GM12878 (cell line): ENCODE measurements at regions not wholly inside any gene's neighbourhood (a gene's known extent, or its start where the extent isn't known, plus 50 kb on each side); places are given as distances from the start of the nearest gene placed in this dataset.

ENCODE experiments used
- ATAC-seq: fragments of 200-7000 bp; cut with Tn5 transposase; 3 replicates; pipeline ENCODE4 v1.9.1; 2020; ENCODE audit warnings: mild to moderate bottlenecking, moderate library complexity
- BruUV-seq: library from RNA; stranded (reverse); fragments of 400-500 nt; replicated peaks from 2 replicates; lab custom pipeline; 2021; lab: Mats Ljungman, UMichigan
- CTCF ChIA-PET: fragments of 300-600 bp; sonication (Branson Sonifier 250); formaldehyde crosslinking; extraction: SDS; loops from one replicate; lab custom pipeline; 2021; ENCODE audit warnings: inconsistent platforms; lab: Yijun Ruan, JAX
- POLR2A ChIA-PET: fragments of 350-600 bp; formaldehyde crosslinking; extraction: SDS; loops from one replicate; lab custom pipeline; 2021; ENCODE audit warnings: inconsistent platforms; lab: Charles Lee
- RAD21 ChIA-PET: fragments of 300-600 bp; sonication (Branson Sonifier 250); formaldehyde crosslinking; loops from one replicate; lab custom pipeline; 2023; ENCODE audit warnings: antibody characterized with exemption; ENCODE audit not compliant: unreplicated experiment; lab: Charles Lee
- SMC1A ChIA-PET: fragments of 300-600 bp; sonication (Branson Sonifier 250); formaldehyde crosslinking; loops from one replicate; lab custom pipeline; 2023; ENCODE audit not compliant: unreplicated experiment, uncharacterized antibody; lab: Charles Lee
- DNase-seq: peaks from one replicate; pipeline ENCODE4 v3.0.0-alpha.2; 2011; ENCODE audit warnings: low read depth, low spot score
- FAIRE-seq: peaks from 3 replicates; lab custom pipeline; 2011; peaks lifted over from hg19 to GRCh38; lab: Jason Lieb, UNC
- H2AFZ ChIP-seq: 2 replicates; pipeline ENCODE4 v1.6.0; 2011; ENCODE audit warnings: low read depth, low read length, control low read depth; ENCODE audit not compliant: control insufficient read depth
- H3K27ac ChIP-seq: 2 replicates; pipeline ENCODE4 v1.5.1; 2011; ENCODE audit warnings: control low read depth; ENCODE audit not compliant: control insufficient read depth, insufficient read depth
- H3K27me3 ChIP-seq, 2 experiments: replicated peaks in 1 of 2; 2 replicates each; pipeline versions ENCODE4 v1.6.0 to v1.6.1; 2011; ENCODE audit warnings: low read length in 1 of 2; ENCODE audit not compliant: control insufficient read depth in 2 of 2, insufficient read depth in 2 of 2
- H3K36me3 ChIP-seq, 2 experiments: 2 replicates each; pipeline ENCODE4 v1.5.1; 2011; ENCODE audit warnings: low read length in 1 of 2; ENCODE audit not compliant: control insufficient read depth in 2 of 2, insufficient read depth in 2 of 2
- H3K4me1 ChIP-seq: 2 replicates; pipeline ENCODE4 v1.6.1; 2011; ENCODE audit warnings: mild to moderate bottlenecking, low read length, moderate library complexity, mixed read lengths; ENCODE audit not compliant: control insufficient read depth, insufficient read depth
- H3K4me2 ChIP-seq: 2 replicates; pipeline ENCODE4 v1.6.0; 2011; ENCODE audit warnings: control low read depth; ENCODE audit not compliant: control insufficient read depth, insufficient read depth
- H3K4me3 ChIP-seq: fragments of 200-600 bp; sonication (generic); 2 replicates; pipeline ENCODE4 v1.5.1; 2016
- H3K79me2 ChIP-seq: 2 replicates; pipeline ENCODE4 v1.6.0; 2011; ENCODE audit warnings: low read length; ENCODE audit not compliant: control insufficient read depth, insufficient read depth
- H3K9ac ChIP-seq: 2 replicates; pipeline ENCODE4 v1.8.0; 2011; ENCODE audit warnings: low read length, control low read depth, mixed read lengths; ENCODE audit not compliant: control insufficient read depth, insufficient read depth
- H3K9me3 ChIP-seq: replicated peaks from 3 replicates; pipeline ENCODE4 v1.5.1; 2011; ENCODE audit warnings: mild to moderate bottlenecking, low read length; ENCODE audit not compliant: control insufficient read depth, insufficient read depth
- H4K20me1 ChIP-seq: 2 replicates; pipeline ENCODE4 v1.6.0; 2011; ENCODE audit not compliant: control insufficient read depth, insufficient read depth
- CHD1 ChIP-seq: IDR thresholded peaks from 2 replicates; pipeline ENCODE4 v1.6.1; 2012; ENCODE audit warnings: low read depth, low read length, improper control_type of control experiment
- MYB ChIP-seq: fragments of 150-350 bp; IDR thresholded peaks from 2 replicates; pipeline ENCODE4 v1.6.1; 2014; ENCODE audit warnings: mild to moderate bottlenecking, low read depth, low read length, borderline replicate concordance
- NBN ChIP-seq: fragments of 450-650 bp; IDR thresholded peaks from 2 replicates; pipeline ENCODE4 v1.6.1; 2016
- NFXL1 ChIP-seq: fragments of 450-650 bp; IDR thresholded peaks from 2 replicates; pipeline ENCODE4 v1.6.1; 2017; ENCODE audit warnings: antibody characterized with exemption, mild to moderate bottlenecking, borderline replicate concordance
- NR2F1 ChIP-seq: fragments of 450-650 bp; conservative IDR thresholded peaks from 2 replicates; pipeline ENCODE4 v1.6.1; 2017; ENCODE audit warnings: mild to moderate bottlenecking
- PKNOX1 ChIP-seq: fragments of 450-650 bp; IDR thresholded peaks from 2 replicates; pipeline ENCODE4 v1.6.1; 2016; ENCODE audit warnings: mild to moderate bottlenecking
- RELB ChIP-seq: fragments of 450-650 bp; IDR thresholded peaks from 2 replicates; pipeline ENCODE4 v1.6.1; 2017; ENCODE audit warnings: low read depth, mild to moderate bottlenecking, moderate library complexity
- STAT1 ChIP-seq: fragments of 450-650 bp; conservative IDR thresholded peaks from 2 replicates; pipeline ENCODE4 v1.6.1; 2014; ENCODE audit warnings: antibody characterized with exemption, mild to moderate bottlenecking
- TBL1XR1 ChIP-seq: IDR thresholded peaks from 2 replicates; pipeline ENCODE4 v1.6.1; 2012; ENCODE audit warnings: low read depth, low read length, improper control_type of control experiment
- WRNIP1 ChIP-seq: IDR thresholded peaks from 2 replicates; pipeline ENCODE4 v1.6.1; 2011; ENCODE audit warnings: low read depth, low read length, improper control_type of control experiment, borderline replicate concordance
- WGBS: methylation state at CpG from one replicate; pipeline ENCODE4 v1.1.6; 2016; ENCODE audit warnings: low lambda C conversion rate; ENCODE audit not compliant: insufficient replicate concordance, insufficient coverage; ENCODE audit errors: missing lambda C conversion rate; 5-methylcytosine and 5-hydroxymethylcytosine counted together
- in situ Hi-C: fragments of 300-500 bp; cut with MboI; formaldehyde crosslinking; loops from 9 replicates; pipeline ENCODE4 v1.14.3; 2018; ENCODE audit warnings: mixed read lengths
- intact Hi-C: fragments of 100-400 bp; cut with micrococcal nuclease; formaldehyde crosslinking; loops from one replicate; pipeline ENCODE4 v1.14.2; 2022; ENCODE audit not compliant: unreplicated experiment
- TF ChIP-seq, protein P1 (sequence below): fragments of 450-650 bp; IDR thresholded peaks from 2 replicates; pipeline ENCODE4 v1.6.1; 2016; ENCODE audit warnings: mild to moderate bottlenecking, moderate library complexity, borderline replicate concordance
- TF ChIP-seq, protein P2 (sequence below): IDR thresholded peaks from 2 replicates; pipeline ENCODE4 v1.6.1; 2012; ENCODE audit warnings: low read depth, low read length, improper control_type of control experiment
- TF ChIP-seq, protein P3 (sequence below): IDR thresholded peaks from 2 replicates; pipeline ENCODE4 v1.6.1; 2012; ENCODE audit warnings: low read length, inconsistent platforms

- BruUV-seq = no TSS peak
Measured at GRCh38 chr10:61052469-61053205, 108.7 kb upstream of the RHOBTB1 start.

More at GRCh38 chr10:61052469-61053205, 108.7 kb upstream of the RHOBTB1 start:
- H3K36me3 ChIP-seq = no peaks in the 10 kb centered on the region
- no peak overlapping the region for H2AFZ ChIP-seq
- ChIA-PET RAD21 (no interaction called here), POLR2A (interaction anchor here (0.6 kb wide), 1 partner anchor 163 kb away, joined by 3 read pairs; no protein-coding TSS in a partner anchor), CTCF (interaction anchor here (0.8 kb wide), 1 partner anchor 10 kb away, joined by 3 read pairs; no protein-coding TSS in a partner anchor)
- H3K4me3 ChIP-seq = no peak overlapping the region
- no peaks in the 10 kb centered on the region for H3K9me3 ChIP-seq
- no peak overlapping the region for H3K4me2 ChIP-seq
- WGBS = 45% methylated on average over 2 of the region's 2 CpGs
- ATAC-seq = no peak
- in situ Hi-C loops = no loop called here
- no peaks in the 10 kb centered on the region for H3K4me1 ChIP-seq
- no peak overlapping the region for H3K9ac ChIP-seq
- no peaks in the 10 kb centered on the region for H4K20me1 ChIP-seq
- no peaks in the 10 kb centered on the region; a peak in 1 of 4 replicates for H3K27me3 ChIP-seq
- FAIRE-seq = no peak
- no peaks in the 10 kb centered on the region for H3K79me2 ChIP-seq
- no peak overlapping the region for H3K27ac ChIP-seq
- TF ChIP-seq MYB (no peak), NR2F1 (no peak), RELB (no peak), STAT1 (no peak), CHD1 (no peak), NFXL1 (no peak), TBL1XR1 (no peak), WRNIP1 (no peak), NBN (no peak), PKNOX1 (no peak)
- TF ChIP-seq, protein P1, sequence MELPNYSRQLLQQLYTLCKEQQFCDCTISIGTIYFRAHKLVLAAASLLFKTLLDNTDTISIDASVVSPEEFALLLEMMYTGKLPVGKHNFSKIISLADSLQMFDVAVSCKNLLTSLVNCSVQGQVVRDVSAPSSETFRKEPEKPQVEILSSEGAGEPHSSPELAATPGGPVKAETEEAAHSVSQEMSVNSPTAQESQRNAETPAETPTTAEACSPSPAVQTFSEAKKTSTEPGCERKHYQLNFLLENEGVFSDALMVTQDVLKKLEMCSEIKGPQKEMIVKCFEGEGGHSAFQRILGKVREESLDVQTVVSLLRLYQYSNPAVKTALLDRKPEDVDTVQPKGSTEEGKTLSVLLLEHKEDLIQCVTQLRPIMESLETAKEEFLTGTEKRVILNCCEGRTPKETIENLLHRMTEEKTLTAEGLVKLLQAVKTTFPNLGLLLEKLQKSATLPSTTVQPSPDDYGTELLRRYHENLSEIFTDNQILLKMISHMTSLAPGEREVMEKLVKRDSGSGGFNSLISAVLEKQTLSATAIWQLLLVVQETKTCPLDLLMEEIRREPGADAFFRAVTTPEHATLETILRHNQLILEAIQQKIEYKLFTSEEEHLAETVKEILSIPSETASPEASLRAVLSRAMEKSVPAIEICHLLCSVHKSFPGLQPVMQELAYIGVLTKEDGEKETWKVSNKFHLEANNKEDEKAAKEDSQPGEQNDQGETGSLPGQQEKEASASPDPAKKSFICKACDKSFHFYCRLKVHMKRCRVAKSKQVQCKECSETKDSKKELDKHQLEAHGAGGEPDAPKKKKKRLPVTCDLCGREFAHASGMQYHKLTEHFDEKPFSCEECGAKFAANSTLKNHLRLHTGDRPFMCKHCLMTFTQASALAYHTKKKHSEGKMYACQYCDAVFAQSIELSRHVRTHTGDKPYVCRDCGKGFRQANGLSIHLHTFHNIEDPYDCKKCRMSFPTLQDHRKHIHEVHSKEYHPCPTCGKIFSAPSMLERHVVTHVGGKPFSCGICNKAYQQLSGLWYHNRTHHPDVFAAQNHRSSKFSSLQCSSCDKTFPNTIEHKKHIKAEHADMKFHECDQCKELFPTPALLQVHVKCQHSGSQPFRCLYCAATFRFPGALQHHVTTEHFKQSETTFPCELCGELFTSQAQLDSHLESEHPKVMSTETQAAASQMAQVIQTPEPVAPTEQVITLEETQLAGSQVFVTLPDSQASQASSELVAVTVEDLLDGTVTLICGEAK = no peak
- TF ChIP-seq, protein P2, sequence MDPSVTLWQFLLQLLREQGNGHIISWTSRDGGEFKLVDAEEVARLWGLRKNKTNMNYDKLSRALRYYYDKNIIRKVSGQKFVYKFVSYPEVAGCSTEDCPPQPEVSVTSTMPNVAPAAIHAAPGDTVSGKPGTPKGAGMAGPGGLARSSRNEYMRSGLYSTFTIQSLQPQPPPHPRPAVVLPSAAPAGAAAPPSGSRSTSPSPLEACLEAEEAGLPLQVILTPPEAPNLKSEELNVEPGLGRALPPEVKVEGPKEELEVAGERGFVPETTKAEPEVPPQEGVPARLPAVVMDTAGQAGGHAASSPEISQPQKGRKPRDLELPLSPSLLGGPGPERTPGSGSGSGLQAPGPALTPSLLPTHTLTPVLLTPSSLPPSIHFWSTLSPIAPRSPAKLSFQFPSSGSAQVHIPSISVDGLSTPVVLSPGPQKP = no peak
- TF ChIP-seq, protein P3, sequence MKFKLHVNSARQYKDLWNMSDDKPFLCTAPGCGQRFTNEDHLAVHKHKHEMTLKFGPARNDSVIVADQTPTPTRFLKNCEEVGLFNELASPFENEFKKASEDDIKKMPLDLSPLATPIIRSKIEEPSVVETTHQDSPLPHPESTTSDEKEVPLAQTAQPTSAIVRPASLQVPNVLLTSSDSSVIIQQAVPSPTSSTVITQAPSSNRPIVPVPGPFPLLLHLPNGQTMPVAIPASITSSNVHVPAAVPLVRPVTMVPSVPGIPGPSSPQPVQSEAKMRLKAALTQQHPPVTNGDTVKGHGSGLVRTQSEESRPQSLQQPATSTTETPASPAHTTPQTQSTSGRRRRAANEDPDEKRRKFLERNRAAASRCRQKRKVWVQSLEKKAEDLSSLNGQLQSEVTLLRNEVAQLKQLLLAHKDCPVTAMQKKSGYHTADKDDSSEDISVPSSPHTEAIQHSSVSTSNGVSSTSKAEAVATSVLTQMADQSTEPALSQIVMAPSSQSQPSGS = no peak
- TF ChIP-seq, all 136 proteins: peak for 0
- SMC1A ChIA-PET = no interaction called here
- intact Hi-C loops = no loop called here
- DNase-seq = no peak
